Skeletal muscle satellite cell (primary cell): ENCODE measurements at regions not wholly inside any gene's neighbourhood (a gene's known extent, or its start where the extent isn't known, plus 50 kb on each side); places are given as distances from the start of the nearest gene placed in this dataset.

ENCODE experiments used
- H3K27me3 ChIP-seq: 2 replicates; pipeline ENCODE4 v1.7.0; 2013; ENCODE audit warnings: low read length; ENCODE audit not compliant: control insufficient read depth, insufficient read depth
- H3K36me3 ChIP-seq: 2 replicates; pipeline ENCODE4 v1.7.0; 2013; ENCODE audit warnings: mild to moderate bottlenecking, control low read depth, low read length; ENCODE audit not compliant: insufficient read depth
- H3K4me1 ChIP-seq: 2 replicates; pipeline ENCODE4 v1.7.0; 2013; ENCODE audit warnings: low read length; ENCODE audit not compliant: control insufficient read depth, insufficient read depth
- H3K4me2 ChIP-seq: 2 replicates; pipeline ENCODE4 v1.7.0; 2013; ENCODE audit warnings: mild to moderate bottlenecking, low read length
- H3K4me3 ChIP-seq: 2 replicates; pipeline ENCODE4 v1.7.0; 2013; ENCODE audit warnings: low read length
- H3K9ac ChIP-seq: 2 replicates; pipeline ENCODE4 v1.7.0; 2013; ENCODE audit warnings: mild to moderate bottlenecking, low read depth, low read length, moderate library complexity
- H3K9me3 ChIP-seq: replicated peaks from 2 replicates; pipeline ENCODE4 v1.7.0; 2013; ENCODE audit warnings: mild to moderate bottlenecking, control low read depth, low read length

GRCh38 chr18:45456090-45457021 lies 158.9 kb upstream of the SLC14A2 start:
- no peaks in the 10 kb centered on the region for H3K9me3 ChIP-seq
- H3K4me3 ChIP-seq: no peak overlapping the region
- no peaks in the 10 kb centered on the region for H3K4me1 ChIP-seq
- peaks cover 25% of the 10 kb centered on the region for H3K27me3 ChIP-seq
- H3K36me3 ChIP-seq: no peaks in the 10 kb centered on the region
- no peak overlapping the region for H3K9ac ChIP-seq
- H3K4me2 ChIP-seq: no peak overlapping the region

- H3K9ac ChIP-seq: no peak overlapping the region
Measured at GRCh38 chr18:45458033-45458432, 157.2 kb upstream of the SLC14A2 start.

GRCh38 chr18:45462179-45462578 lies 153.1 kb upstream of the SLC14A2 start:
- Histone ChIP-seq H3K4me2 (no peak overlapping the region), H3K4me1 (no peaks in the 10 kb centered on the region), H3K9me3 (no peaks in the 10 kb centered on the region), H3K27me3 (peaks cover 39% of the 10 kb centered on the region), H3K9ac (no peak overlapping the region), H3K4me3 (no peak overlapping the region), H3K36me3 (no peaks in the 10 kb centered on the region)

More at GRCh38 chr18:45458033-45458432, 157.2 kb upstream of the SLC14A2 start:
- no peaks in the 10 kb centered on the region for H3K9me3 ChIP-seq
- H3K4me2 ChIP-seq: no peak overlapping the region
- H3K4me3 ChIP-seq: no peak overlapping the region
- peaks cover 23% of the 10 kb centered on the region for H3K27me3 ChIP-seq
- H3K4me1 ChIP-seq: no peaks in the 10 kb centered on the region
- no peaks in the 10 kb centered on the region for H3K36me3 ChIP-seq

GRCh38 chr18:45463451-45463850 lies 151.8 kb upstream of the SLC14A2 start:
- H3K9ac ChIP-seq: no peak overlapping the region
- no peaks in the 10 kb centered on the region for H3K4me1 ChIP-seq
- no peak overlapping the region for H3K4me3 ChIP-seq
- H3K9me3 ChIP-seq: no peaks in the 10 kb centered on the region
- H3K27me3 ChIP-seq: peaks cover 33% of the 10 kb centered on the region
- no peak overlapping the region for H3K4me2 ChIP-seq
- H3K36me3 ChIP-seq: no peaks in the 10 kb centered on the region

GRCh38 chr18:45464619-45465018 lies 150.7 kb upstream of the SLC14A2 start:
- Histone ChIP-seq H3K4me1 (no peaks in the 10 kb centered on the region), H3K9ac (no peak overlapping the region), H3K9me3 (no peaks in the 10 kb centered on the region), H3K36me3 (no peaks in the 10 kb centered on the region), H3K4me2 (no peak overlapping the region), H3K4me3 (no peak overlapping the region), H3K27me3 (peaks cover 31% of the 10 kb centered on the region)

GRCh38 chr18:45467293-45467692 lies 148.0 kb upstream of the SLC14A2 start:
- no peaks in the 10 kb centered on the region for H3K4me1 ChIP-seq
- H3K27me3 ChIP-seq: peaks cover 29% of the 10 kb centered on the region
- H3K9ac ChIP-seq: no peak overlapping the region
- no peak overlapping the region for H3K4me3 ChIP-seq
- H3K36me3 ChIP-seq: no peaks in the 10 kb centered on the region
- H3K9me3 ChIP-seq: no peaks in the 10 kb centered on the region
- no peak overlapping the region for H3K4me2 ChIP-seq

- Histone ChIP-seq H3K27me3 (peaks cover 29% of the 10 kb centered on the region), H3K4me3 (no peak overlapping the region), H3K4me2 (no peak overlapping the region), H3K9me3 (no peaks in the 10 kb centered on the region), H3K36me3 (no peaks in the 10 kb centered on the region), H3K9ac (no peak overlapping the region), H3K4me1 (no peaks in the 10 kb centered on the region)
Measured at GRCh38 chr18:45467945-45468344, 147.3 kb upstream of the SLC14A2 start.

- no peak overlapping the region for H3K9ac ChIP-seq
- H3K4me3 ChIP-seq: no peak overlapping the region
- H3K4me1 ChIP-seq: no peaks in the 10 kb centered on the region
- no peak overlapping the region for H3K4me2 ChIP-seq
- no peaks in the 10 kb centered on the region for H3K36me3 ChIP-seq
- H3K9me3 ChIP-seq: no peaks in the 10 kb centered on the region
- peaks cover 12% of the 10 kb centered on the region for H3K27me3 ChIP-seq
Measured at GRCh38 chr18:45478889-45479288, 136.4 kb upstream of the SLC14A2 start.

GRCh38 chr18:45480219-45481015 lies 134.9 kb upstream of the SLC14A2 start:
- Histone ChIP-seq H3K9ac (no peak overlapping the region), H3K36me3 (no peaks in the 10 kb centered on the region), H3K4me1 (no peaks in the 10 kb centered on the region), H3K4me3 (no peak overlapping the region), H3K27me3 (peaks cover 18% of the 10 kb centered on the region), H3K4me2 (no peak overlapping the region), H3K9me3 (no peaks in the 10 kb centered on the region)

GRCh38 chr18:45481821-45482220 lies 133.5 kb upstream of the SLC14A2 start:
- Histone ChIP-seq H3K9me3 (no peaks in the 10 kb centered on the region), H3K27me3 (peaks cover 22% of the 10 kb centered on the region), H3K9ac (no peak overlapping the region), H3K36me3 (no peaks in the 10 kb centered on the region), H3K4me3 (no peak overlapping the region), H3K4me2 (no peak overlapping the region), H3K4me1 (no peaks in the 10 kb centered on the region)

- H3K4me2 ChIP-seq: no peak overlapping the region
- no peak overlapping the region for H3K9ac ChIP-seq
- no peak overlapping the region for H3K4me3 ChIP-seq
- no peaks in the 10 kb centered on the region for H3K9me3 ChIP-seq
- H3K36me3 ChIP-seq: no peaks in the 10 kb centered on the region
- no peaks in the 10 kb centered on the region for H3K4me1 ChIP-seq
- peaks cover 26% of the 10 kb centered on the region for H3K27me3 ChIP-seq
Measured at GRCh38 chr18:45482286-45482685, 133.0 kb upstream of the SLC14A2 start.
